GM18870 (cell line): ENCODE measurements at regions not wholly inside any gene's neighbourhood (a gene's known extent, or its start where the extent isn't known, plus 50 kb on each side); places are given as distances from the start of the nearest gene placed in this dataset.

Source experiments
- ATAC-seq: cut with Tn5 transposase; IDR thresholded peaks from one replicate; pipeline ENCODE4 v1.9.1; 2021; ENCODE audit warnings: moderate library complexity; ENCODE audit not compliant: unreplicated experiment

DNA sequence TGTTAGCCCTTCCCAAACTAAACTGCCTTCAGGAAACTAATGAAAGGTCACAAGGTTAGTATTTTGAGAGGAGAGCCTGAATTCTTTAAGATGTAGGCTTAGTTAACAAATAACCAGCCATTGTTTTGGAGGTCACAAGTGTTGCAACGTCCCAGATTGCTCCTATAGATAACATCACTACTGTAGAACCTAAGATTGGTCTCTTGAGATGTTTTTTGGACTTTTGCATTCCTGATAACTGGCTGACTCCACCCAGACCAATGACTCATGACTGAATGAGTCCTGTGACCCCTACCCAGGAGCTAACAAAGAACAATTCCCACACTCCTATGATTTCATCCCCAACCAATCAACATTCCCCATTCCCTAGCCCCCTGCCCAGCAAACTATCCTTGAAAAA lies 178.8 kb downstream of the SCP2D1 start:
- ATAC-seq = no peak

DNA sequence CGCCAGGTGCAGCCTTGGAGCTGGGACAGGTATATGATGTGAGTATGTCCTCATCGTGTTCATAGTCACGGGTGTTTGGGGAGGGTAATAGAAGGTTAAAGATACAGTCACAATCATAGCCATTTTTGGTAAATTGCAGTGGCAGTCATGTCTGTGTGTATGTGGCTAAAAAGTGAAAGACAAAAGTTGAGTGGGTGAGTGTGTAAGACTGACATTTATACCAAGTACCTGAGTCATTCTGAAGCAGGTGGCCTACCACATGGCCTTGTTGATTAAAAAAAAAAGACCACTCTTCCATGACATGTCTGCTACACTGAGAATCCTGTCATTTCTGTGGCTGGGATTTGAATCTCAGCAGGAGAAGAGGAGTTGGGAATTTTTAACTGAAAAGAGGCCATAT lies 181.9 kb downstream of the SCP2D1 start:
- no peak for ATAC-seq

DNA sequence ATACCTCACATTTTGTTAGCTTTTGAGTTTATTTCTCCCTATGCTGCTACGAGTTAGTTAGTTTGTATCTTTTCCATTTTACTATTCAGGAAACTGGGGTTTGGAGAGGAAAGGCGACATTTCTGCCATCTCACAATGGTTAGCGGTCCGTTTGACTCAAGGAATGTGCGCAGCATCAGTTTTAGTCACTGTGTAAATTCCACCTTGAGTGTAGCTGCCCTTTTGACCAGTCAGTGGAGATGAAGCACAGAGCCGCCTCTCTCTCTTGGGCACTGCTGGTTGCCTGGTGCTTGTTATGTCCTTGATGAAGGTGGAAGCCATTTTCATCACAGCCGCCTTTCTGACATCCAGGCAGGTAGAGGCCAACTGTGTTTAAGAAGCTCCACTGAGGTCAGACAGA lies 185.5 kb downstream of the SCP2D1 start:
- ATAC-seq = no peak

DNA sequence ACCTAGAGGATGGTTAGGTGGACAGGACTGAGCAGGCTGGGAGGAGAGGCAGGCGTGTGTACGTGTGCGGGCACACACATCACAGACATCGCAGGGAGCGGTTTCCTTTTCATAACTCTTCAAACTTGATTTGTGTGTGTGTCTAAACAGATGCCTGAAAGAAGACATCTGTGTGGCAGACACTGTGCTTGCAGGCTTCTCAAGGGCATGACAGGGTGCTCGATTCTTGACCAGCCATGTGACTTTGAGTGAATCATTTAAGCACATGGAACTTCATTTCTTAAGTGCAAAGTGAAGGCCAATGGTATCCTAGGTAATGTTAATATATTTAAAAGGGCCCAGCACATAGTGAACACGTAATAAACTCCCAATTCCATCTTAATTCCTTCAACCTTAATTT lies 186.5 kb downstream of the SCP2D1 start:
- no peak for ATAC-seq

DNA sequence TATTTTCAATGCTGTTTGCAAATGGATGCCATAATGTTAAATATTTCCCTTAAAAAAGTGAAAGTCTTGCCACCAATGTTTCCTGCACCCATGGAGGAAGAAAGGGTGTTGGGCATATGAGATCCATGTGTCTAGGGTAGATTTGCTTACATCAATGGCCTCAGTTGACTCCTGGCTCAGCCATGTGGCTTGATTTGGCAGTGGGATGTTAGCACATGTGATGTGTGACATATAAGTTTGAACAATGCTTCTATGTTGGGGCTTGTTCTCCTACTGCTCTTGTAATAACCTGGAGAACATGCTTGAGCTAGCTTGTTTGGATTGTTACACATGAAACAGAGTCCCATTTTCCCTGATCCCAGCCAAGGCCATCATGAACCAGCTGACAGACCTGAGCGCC lies 187.6 kb downstream of the SCP2D1 start:
- ATAC-seq = no peak

DNA sequence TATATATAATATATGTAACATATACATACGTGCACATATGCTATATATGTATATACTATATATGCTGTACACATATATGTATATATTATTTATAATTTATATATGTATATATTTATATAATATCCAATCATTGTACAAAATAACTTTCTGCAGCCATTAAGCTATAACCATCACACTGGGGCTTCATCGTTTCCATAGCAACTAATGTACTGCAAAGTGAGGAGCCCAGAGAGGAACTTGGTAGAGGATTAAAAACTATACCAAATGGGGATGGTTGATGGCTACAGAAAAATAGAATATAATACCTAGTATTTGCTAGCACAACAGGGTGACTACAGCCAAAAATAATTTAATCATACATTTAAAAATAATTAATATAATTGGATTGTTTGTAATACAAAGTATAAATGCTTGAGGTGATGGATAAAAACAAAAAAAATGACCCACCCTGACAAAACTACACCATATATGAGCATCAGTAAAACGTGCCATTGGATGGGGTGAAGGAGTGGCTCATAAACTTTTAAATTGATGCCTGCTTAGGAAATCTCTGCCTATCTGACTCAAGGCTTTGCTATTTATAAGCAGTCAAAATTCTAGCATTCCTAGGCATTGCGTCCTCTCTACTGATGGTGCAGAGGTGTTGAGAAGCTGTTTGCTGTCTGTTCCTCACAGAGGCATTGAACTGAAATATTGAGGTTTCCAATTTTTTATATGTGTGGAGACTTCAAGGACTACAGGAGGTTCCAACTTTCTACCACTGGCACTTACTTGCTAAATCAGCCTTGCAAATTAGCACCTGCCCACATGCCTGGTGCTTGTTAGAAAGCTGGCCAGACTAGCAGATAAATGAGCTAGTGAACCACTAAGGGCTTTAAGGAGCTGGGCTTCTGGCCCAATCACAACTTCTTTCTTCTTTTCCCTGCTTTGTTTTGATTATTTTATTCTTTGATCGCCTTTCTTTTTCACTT lies 190.1 kb downstream of the SCP2D1 start:
- ATAC-seq = no peak

DNA sequence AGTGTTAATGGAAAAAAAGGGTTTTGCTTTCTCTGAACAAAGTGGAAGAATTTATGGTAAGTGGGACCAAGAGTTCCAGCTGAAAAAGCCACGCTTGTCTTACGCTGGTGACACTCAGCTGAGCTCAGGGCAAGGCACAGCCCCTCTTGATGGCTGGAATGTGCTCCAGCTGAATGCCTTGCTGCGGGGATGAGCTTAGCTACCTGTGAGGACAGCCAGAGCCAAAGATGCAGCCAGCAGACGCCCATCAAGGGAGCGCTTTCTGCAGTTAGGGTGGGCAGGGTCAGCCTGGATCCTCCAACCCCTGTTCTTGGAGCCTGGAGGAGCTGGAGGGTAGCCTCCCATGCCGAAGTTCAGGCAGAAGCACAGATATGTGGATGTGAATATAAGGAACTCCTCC lies 191.4 kb downstream of the SCP2D1 start:
- no peak for ATAC-seq

DNA sequence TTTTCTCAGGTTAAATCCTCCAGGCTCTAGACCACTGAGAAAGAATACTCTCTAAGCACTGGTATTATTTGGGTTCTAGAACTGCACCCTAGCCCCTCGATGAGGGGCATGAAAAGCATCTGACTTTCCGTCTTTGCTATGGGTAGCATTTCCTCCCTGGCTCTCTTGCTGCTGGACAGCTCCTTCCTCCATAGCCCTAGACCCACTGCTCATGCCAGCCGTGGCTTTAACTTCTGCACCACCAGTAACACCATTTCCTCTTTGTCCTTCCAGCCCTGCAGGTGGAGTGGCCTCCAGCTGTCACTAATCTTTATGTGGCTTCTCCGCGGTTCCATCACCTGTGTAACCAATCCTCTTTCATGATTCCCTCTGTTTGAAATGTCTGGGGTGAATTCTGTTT lies 194.9 kb downstream of the SCP2D1 start:
- ATAC-seq = no peak

DNA sequence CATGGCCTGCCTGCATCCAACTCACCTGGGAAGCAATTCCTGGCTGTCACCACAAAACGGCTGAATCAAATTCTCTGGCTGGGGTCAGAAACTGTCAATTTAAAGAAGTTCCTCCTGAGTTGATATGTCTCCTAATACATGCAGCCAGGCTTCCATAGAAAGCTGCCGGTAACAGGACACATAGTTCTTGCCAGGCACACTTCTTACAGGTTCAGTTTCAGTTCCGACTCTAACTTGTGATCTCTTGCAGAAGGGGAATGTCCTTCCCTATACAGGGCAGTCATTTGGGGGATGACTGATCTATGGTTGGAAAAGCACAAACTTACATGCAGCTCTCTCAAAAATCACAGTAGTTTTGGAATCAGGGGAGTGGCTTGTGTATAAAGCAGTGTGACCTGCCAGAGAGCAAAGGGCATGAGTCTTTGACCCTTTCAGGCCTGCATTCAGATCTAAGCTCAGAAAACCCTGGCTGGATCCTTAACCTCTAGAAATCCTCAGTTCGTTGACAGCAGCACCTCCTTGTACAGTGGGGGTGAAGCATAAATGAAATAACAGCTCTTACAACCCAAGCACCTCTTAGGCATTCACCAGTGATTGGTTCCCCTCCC lies 195.6 kb downstream of the SCP2D1 start:
- no peak for ATAC-seq

DNA sequence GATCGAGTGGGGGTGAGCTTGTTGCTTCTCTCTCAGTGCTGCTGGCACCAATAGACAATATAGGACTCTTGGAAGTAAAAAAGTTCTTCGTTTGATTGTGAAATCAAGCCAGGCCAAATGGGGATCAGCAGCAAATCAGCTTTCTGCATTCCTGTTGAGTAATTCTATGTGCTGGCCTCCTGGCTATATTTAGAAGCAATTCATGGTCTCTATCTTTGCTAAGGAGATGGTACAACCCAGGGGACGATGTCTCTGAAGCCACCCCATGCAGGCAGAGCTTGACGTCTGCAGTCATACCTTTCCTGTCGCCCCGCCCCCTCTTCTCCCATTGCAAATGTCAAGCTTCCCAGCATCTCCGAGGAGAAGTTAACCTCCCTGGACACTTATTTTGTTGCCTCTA lies 199.1 kb downstream of the SCP2D1 start:
- ATAC-seq = no peak

DNA sequence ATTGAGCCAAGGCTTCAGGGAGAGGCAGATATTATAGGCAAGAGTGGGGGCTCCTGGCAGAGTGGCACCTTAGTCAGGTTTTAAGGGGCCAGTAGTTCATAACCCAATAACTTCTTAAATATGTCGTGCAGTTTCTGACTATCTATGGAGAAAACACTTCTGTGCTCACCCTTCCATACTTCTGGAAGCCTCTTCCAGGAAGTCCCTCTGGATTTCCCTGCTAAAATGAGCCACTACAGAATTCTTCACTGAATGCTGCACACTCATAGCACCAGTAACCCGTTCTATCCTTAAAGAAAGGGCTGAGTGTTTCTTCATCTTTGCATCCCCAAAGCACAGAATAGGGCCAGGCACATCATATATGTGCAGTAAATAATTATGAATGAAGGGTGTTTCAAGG lies 198.5 kb upstream of the SLC24A3 start:
- no peak for ATAC-seq

DNA sequence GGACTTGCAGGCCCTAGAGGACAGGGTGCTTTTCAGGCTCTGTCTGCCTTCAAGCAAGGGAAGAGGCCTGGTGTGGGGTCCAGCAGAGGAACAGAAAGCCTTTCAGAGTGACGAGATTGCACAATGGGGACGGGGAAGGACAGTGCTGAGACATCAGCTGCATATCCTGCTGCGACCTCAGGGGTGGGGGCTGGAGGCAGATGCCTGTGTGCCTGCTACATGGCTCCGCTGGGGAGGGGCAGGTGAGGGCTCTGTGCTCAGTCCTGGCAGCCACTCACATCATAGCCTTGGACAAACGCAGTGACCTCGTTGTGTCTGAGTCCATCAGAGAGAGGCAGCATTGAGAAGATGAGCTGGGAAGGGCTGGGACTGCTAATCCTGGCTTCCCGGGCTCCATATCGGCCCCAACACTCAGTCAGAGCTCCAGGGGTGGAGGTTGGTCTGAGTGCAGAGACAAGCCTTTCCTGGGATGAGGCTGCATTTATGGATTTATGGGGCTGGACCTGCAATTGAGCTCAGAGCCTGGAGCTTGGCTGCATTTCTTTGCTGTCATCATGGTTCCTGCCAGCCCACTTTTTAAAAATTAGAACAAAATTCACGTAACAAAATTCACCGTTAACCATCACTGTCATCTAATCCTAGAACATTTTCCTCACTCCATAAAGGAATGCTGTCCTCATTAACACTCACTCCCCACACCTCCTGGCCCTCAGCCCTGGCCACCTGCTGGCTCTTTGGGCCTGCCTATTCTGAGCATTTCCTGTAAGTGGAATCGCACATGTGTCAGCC lies 196.9 kb upstream of the SLC24A3 start:
- ATAC-seq = no peak

DNA sequence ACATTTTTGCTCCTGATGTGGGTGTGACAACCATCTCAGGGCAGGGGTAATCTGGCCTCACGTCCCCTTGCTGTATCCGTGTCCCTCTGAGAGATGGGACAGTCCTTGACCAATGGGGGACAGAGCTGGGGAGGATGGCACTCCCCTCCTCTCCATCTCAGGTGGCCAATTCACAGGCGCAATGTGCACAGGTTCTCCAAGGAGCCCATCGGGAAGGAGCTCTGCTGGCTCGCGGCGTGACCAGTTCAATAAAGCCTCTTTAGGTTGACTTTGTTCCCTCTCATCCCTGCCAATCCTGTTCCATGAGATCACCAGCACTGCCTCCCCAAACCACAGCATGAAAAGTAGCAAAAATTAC lies 196.3 kb upstream of the SLC24A3 start:
- ATAC-seq = no peak

DNA sequence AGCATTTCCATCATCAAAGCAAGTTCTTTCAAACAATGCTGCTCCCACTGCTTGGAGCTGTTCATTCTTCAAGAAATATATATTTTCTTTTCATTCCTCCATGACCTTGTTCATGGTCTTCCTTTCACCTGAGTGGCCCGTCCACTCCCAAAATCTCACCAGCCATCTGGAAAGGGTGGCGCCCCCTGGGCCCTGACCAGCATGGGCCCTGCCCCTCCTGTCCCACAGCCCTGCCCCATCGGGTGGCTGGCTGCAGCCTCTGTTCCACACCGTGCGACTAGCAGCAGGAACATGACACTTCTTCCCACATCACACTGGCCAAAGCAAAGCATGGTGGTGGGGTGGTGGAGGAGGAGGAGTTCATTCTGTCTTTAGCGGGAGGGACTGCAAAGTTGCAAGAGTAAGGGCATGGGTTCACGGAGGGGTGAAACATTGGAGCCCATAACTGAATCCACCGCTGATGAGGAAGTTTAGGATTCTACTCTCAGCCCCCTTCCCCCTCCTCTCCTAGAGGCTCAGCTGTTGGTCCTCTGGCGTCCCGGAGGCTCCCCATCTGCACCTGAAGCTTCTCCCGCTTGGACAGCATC lies 195.2 kb upstream of the SLC24A3 start:
- no peak for ATAC-seq

DNA sequence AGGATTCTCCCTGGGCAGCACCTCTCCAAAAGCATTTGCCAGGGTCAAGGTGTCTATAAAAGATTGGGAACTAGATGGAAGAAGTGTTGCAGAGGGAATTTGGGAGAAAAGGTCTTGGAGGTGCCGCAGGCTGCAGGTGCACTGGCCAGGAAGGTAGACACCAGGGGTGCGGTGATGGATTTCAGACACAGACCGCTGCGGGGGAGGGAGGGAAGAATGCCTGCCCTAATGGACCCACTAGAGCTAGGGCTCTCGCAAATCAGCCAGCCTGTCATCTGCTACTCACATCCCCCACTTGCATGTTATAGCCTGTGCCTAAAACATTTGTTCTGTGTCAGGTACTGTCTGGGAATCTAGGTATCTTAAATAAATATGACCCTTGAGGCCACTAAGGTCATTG lies 193.6 kb upstream of the SLC24A3 start:
- no peak for ATAC-seq

DNA sequence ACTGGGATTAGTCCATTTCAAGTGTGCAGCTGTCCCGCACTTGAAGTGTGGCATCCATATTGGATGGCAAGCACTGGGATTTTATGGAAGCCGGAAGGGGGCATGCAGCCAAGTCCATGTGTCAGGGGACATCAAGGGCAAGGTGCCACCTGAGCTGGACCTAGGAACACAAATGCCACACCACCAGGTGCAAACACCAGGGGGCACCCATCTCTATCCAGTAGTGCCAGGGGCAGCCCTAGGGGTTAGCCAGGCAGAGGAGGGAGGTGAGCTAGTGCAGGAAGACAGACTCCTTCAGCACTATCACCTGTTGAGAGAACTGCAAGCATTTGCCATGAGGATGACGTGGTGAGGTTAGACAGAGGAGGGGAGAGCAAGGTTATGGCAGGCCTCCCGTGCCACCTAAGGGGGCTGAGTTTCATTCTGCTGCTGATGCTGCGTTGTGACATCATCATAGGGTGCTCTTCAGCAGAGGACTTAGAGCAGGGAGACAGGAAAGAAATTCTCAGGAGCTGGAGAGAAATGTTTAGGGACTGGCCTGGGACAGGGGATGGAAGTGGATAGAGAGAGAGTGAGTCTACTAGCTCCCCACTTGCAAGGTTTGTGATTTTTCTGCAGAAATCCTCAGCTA lies 192.6 kb upstream of the SLC24A3 start:
- no peak for ATAC-seq

DNA sequence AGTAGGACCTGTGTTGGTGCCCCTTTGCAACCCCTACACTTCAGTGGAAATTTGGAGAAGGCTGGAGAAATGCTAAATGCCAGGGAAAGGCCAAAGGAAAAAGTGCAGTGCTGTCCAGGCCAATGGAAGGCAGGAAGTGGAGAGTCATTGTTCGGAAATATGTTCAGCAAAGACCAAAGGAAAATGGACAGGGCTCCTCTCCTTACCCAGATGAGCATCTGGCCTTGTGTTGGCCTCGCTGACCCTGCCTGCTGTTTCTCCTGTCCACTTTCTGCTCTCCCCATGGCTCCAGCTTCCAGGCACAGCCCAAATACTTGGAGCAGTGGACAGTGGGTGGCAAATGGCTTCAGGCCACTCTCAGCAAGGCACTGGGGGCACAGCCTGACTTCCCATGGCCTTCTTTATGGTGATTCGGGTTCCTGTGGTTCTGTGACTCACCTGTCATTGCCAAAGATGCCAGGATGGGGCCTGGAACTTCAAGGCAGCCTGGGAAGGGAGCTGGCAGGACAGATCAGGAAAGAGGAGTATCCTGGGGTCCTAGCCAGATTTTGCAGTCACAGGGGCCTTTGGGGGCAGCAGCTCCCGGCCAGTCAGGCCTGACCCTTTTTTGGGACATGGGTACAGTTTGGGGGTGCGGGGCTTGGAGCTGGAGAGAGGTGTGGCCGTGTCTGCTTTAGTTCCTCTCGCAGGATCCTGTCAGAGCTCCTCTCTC lies 190.9 kb upstream of the SLC24A3 start:
- ATAC-seq = no peak

DNA sequence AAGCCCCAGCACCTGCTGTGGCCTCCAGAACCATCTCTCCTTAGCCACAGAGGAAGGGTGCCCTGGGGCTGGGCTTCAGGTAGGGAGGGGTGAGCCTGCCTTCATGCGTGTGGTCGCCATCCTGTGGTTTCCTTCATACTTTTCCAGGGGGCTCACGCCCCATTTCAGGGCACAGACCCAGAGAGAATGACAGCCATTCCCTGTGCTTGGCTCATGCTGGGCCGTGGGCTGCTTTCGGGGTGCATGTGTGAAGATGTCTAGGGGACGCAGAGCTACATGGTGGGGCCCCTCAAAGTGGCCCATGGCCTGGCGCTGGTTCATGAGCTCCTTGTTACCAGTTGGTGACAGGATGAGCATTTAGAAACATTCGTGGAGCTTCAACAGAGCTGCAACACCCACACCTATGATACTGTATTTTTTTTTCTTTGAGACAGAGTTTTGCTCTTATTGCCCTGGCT lies 190.3 kb upstream of the SLC24A3 start:
- no peak for ATAC-seq

DNA sequence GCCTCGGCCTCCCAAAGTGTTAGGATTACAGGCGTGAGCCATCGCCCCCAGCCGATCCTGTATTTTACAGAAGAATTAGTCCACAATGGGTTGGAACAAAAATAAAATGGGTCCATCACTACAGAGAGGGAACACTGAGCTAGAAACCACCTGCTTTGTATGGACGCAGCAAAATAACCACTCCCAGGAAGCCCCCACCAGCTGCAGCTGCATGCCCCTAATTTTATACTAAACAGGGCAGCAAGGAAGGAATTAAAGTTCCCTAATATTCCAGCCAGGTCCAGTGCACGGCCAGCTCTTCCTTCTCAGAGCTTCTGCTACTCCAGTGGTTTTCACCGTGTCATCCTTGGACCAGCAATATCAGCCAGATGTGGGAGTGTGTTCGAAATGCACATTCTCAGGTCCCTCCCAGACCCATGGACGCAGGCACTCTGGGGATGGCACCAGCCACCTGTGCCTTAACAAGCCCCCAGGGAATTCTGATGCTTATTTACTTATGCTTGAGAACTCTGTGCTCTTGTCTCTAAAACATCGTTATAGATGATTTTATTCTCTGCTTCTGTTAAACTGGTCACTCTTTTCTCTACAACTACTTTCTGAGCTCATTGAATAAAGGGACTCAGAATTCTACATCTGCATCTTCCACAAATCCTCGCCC lies 189.5 kb upstream of the SLC24A3 start:
- ATAC-seq = no peak
